ENCODE measurements at regions not wholly inside any gene's neighbourhood (a gene's known extent, or its start where the extent isn't known, plus 50 kb on each side); places are given as distances from the start of the nearest gene placed in this dataset.

DNA sequence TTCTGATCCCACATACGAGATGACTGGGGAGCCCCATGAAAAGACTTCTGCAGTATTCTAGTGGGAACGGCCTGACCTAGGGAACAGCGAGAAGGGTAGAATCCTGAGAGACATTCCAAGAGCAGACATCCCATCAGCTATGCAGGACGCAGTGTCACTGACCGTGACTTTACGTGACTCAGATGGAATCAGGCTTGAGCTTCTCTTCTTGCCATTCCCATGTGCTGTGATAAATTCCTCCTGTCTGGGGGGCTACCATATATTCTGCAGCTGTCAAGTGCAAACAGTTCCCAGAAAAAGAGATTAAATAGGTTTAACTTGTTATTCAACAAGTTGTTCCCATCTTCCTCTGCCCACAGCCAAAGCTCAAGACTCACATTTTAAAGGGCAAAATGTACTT, 73.1 kb upstream of the PDE1C start:
- TF ChIP-seq, protein P1, sequence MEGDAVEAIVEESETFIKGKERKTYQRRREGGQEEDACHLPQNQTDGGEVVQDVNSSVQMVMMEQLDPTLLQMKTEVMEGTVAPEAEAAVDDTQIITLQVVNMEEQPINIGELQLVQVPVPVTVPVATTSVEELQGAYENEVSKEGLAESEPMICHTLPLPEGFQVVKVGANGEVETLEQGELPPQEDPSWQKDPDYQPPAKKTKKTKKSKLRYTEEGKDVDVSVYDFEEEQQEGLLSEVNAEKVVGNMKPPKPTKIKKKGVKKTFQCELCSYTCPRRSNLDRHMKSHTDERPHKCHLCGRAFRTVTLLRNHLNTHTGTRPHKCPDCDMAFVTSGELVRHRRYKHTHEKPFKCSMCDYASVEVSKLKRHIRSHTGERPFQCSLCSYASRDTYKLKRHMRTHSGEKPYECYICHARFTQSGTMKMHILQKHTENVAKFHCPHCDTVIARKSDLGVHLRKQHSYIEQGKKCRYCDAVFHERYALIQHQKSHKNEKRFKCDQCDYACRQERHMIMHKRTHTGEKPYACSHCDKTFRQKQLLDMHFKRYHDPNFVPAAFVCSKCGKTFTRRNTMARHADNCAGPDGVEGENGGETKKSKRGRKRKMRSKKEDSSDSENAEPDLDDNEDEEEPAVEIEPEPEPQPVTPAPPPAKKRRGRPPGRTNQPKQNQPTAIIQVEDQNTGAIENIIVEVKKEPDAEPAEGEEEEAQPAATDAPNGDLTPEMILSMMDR (IDR thresholded peaks at IDR 0.05 in 4 of 5, conservative IDR thresholded peaks at IDR 0.05 in 1 of 5) = no peak
- TF ChIP-seq POLR2A (IDR thresholded peaks at IDR 0.05) = no peak

Measured in gastrocnemius medialis (tissue), 4 donors.